Immature natural killer cell (primary cell): ENCODE measurements at regions not wholly inside any gene's neighbourhood (a gene's known extent, or its start where the extent isn't known, plus 50 kb on each side); places are given as distances from the start of the nearest gene placed in this dataset.

Source experiments
- DNase-seq, 3 donors: peaks; one replicate each; pipeline ENCODE4 v3.0.0; 2022; ENCODE audit warnings: mixed read lengths in 1 of 3
- H3K27ac Mint-ChIP-seq, 6 donors: one replicate each; pipeline ENCODE4 v1.8.0; 2020; ENCODE audit warnings: mixed read lengths in 6 of 6, mild to moderate bottlenecking in 5 of 6, inconsistent platforms in 4 of 6, moderate library complexity in 3 of 6
- H3K27me3 Mint-ChIP-seq, 3 donors: one replicate each; pipeline ENCODE4 v1.8.0; 2020 to 2021; ENCODE audit warnings: low read depth in 3 of 3, mild to moderate bottlenecking in 3 of 3, mixed read lengths in 3 of 3, moderate library complexity in 3 of 3, inconsistent platforms in 1 of 3
- H3K36me3 Mint-ChIP-seq, 3 donors: one replicate each; pipeline ENCODE4 v1.8.0; 2020; ENCODE audit warnings: mixed read lengths in 3 of 3, inconsistent platforms in 2 of 3, mild to moderate bottlenecking in 2 of 3
- H3K4me1 Mint-ChIP-seq, 2 donors: one replicate each; pipeline ENCODE4 v1.8.0; 2020; ENCODE audit warnings: inconsistent platforms in 2 of 2, mild to moderate bottlenecking in 2 of 2, mixed read lengths in 2 of 2, moderate library complexity in 1 of 2
- H3K4me3 Mint-ChIP-seq, 5 donors: one replicate each; pipeline ENCODE4 v1.8.0; 2020; ENCODE audit warnings: mild to moderate bottlenecking in 5 of 5, mixed read lengths in 5 of 5, inconsistent platforms in 3 of 5, moderate library complexity in 3 of 5
- H3K9me3 Mint-ChIP-seq, 6 donors: one replicate each; pipeline ENCODE4 v1.8.0; 2020; ENCODE audit warnings: mild to moderate bottlenecking in 6 of 6, mixed read lengths in 6 of 6, inconsistent platforms in 4 of 6, moderate library complexity in 3 of 6

GRCh38 chr22:48553694-48554308 lies 1273.9 kb downstream of the BRD1 start:
- no peak for DNase-seq
- H3K27ac Mint-ChIP-seq: no peak overlapping the region
- H3K4me3 Mint-ChIP-seq: no peak overlapping the region

GRCh38 chr22:48553119-48553518 lies 1274.6 kb downstream of the BRD1 start:
- no peak for DNase-seq
- Mint-ChIP-seq H3K9me3 (no peaks in the 10 kb centered on the region), H3K4me1 (no peaks in the 10 kb centered on the region), H3K27me3 (peaks cover 0 to 4% (median 0%) of the 10 kb centered on the region in 3 donors), H3K4me3 (no peak overlapping the region), H3K36me3 (no peaks in the 10 kb centered on the region), H3K27ac (no peak overlapping the region)

More at GRCh38 chr22:48553694-48554308, 1273.9 kb downstream of the BRD1 start:
- Mint-ChIP-seq H3K4me1 (no peaks in the 10 kb centered on the region), H3K9me3 (no peaks in the 10 kb centered on the region), H3K36me3 (no peaks in the 10 kb centered on the region), H3K27me3 (peaks cover 0 to 4% (median 0%) of the 10 kb centered on the region in 3 donors)

- Mint-ChIP-seq H3K36me3 (no peaks in the 10 kb centered on the region), H3K27ac (no peak overlapping the region), H3K4me1 (no peaks in the 10 kb centered on the region), H3K4me3 (no peak overlapping the region), H3K27me3 (no peaks in the 10 kb centered on the region), H3K9me3 (no peaks in the 10 kb centered on the region)
- DNase-seq: no peak
Measured at GRCh38 chr22:48551716-48552268, 1275.9 kb downstream of the BRD1 start.

GRCh38 chr22:48551061-48551460 lies 1276.6 kb downstream of the BRD1 start:
- H3K4me3 Mint-ChIP-seq: no peak overlapping the region
- H3K9me3 Mint-ChIP-seq: no peaks in the 10 kb centered on the region
- H3K36me3 Mint-ChIP-seq: no peaks in the 10 kb centered on the region
- no peaks in the 10 kb centered on the region for H3K27me3 Mint-ChIP-seq
- no peaks in the 10 kb centered on the region for H3K4me1 Mint-ChIP-seq
- H3K27ac Mint-ChIP-seq: no peak overlapping the region
- DNase-seq: no peak

- no peak overlapping the region for H3K4me3 Mint-ChIP-seq
- H3K4me1 Mint-ChIP-seq: no peaks in the 10 kb centered on the region
- H3K27ac Mint-ChIP-seq: no peak overlapping the region
- no peak for DNase-seq
- H3K27me3 Mint-ChIP-seq: no peaks in the 10 kb centered on the region
- no peaks in the 10 kb centered on the region for H3K9me3 Mint-ChIP-seq
- H3K36me3 Mint-ChIP-seq: no peaks in the 10 kb centered on the region
Measured at GRCh38 chr22:48548391-48548790, 1279.3 kb downstream of the BRD1 start.

GRCh38 chr22:48547971-48548370 lies 1279.7 kb downstream of the BRD1 start:
- no peak overlapping the region for H3K27ac Mint-ChIP-seq
- H3K9me3 Mint-ChIP-seq: no peaks in the 10 kb centered on the region

GRCh38 chr22:48546653-48547424 lies 1280.8 kb downstream of the BRD1 start:
- H3K9me3 Mint-ChIP-seq: no peaks in the 10 kb centered on the region
- no peak overlapping the region for H3K27ac Mint-ChIP-seq
- H3K4me1 Mint-ChIP-seq: no peaks in the 10 kb centered on the region
- no peak overlapping the region for H3K4me3 Mint-ChIP-seq
- no peak for DNase-seq
- no peaks in the 10 kb centered on the region for H3K36me3 Mint-ChIP-seq
- H3K27me3 Mint-ChIP-seq: no peaks in the 10 kb centered on the region

More at GRCh38 chr22:48547971-48548370, 1279.7 kb downstream of the BRD1 start:
- H3K4me3 Mint-ChIP-seq: no peak overlapping the region
- H3K36me3 Mint-ChIP-seq: no peaks in the 10 kb centered on the region
- no peaks in the 10 kb centered on the region for H3K4me1 Mint-ChIP-seq
- DNase-seq: no peak
- H3K27me3 Mint-ChIP-seq: no peaks in the 10 kb centered on the region

GRCh38 chr22:48545987-48546386 lies 1281.7 kb downstream of the BRD1 start:
- no peak for DNase-seq
- H3K4me3 Mint-ChIP-seq: no peak overlapping the region
- H3K27ac Mint-ChIP-seq: no peak overlapping the region
- H3K27me3 Mint-ChIP-seq: no peaks in the 10 kb centered on the region
- H3K9me3 Mint-ChIP-seq: no peaks in the 10 kb centered on the region
- H3K4me1 Mint-ChIP-seq: no peaks in the 10 kb centered on the region
- no peaks in the 10 kb centered on the region for H3K36me3 Mint-ChIP-seq

GRCh38 chr22:48541401-48542098 lies 1286.1 kb downstream of the BRD1 start:
- Mint-ChIP-seq H3K27me3 (peaks cover 0 to 2% (median 1%) of the 10 kb centered on the region in 3 donors), H3K4me3 (no peak overlapping the region), H3K27ac (no peak overlapping the region), H3K4me1 (no peaks in the 10 kb centered on the region), H3K36me3 (no peaks in the 10 kb centered on the region), H3K9me3 (no peaks in the 10 kb centered on the region)
- no peak for DNase-seq

GRCh38 chr22:48539261-48539660 lies 1288.4 kb downstream of the BRD1 start:
- H3K36me3 Mint-ChIP-seq: no peaks in the 10 kb centered on the region
- no peak overlapping the region for H3K4me3 Mint-ChIP-seq
- no peak for DNase-seq
- peaks cover 0 to 2% (median 1%) of the 10 kb centered on the region in 3 donors for H3K27me3 Mint-ChIP-seq
- H3K27ac Mint-ChIP-seq: no peak overlapping the region
- H3K4me1 Mint-ChIP-seq: no peaks in the 10 kb centered on the region
- no peaks in the 10 kb centered on the region for H3K9me3 Mint-ChIP-seq

GRCh38 chr22:48538291-48538820 lies 1289.3 kb downstream of the BRD1 start:
- H3K4me1 Mint-ChIP-seq: no peaks in the 10 kb centered on the region

GRCh38 chr22:48537343-48537680 lies 1290.4 kb downstream of the BRD1 start:
- H3K27me3 Mint-ChIP-seq: peaks cover 0 to 2% (median 1%) of the 10 kb centered on the region in 3 donors
- H3K27ac Mint-ChIP-seq: no peak overlapping the region
- DNase-seq: no peak
- H3K4me1 Mint-ChIP-seq: no peaks in the 10 kb centered on the region
- no peaks in the 10 kb centered on the region for H3K36me3 Mint-ChIP-seq
- H3K4me3 Mint-ChIP-seq: no peak overlapping the region
- H3K9me3 Mint-ChIP-seq: no peaks in the 10 kb centered on the region

More at GRCh38 chr22:48538291-48538820, 1289.3 kb downstream of the BRD1 start:
- no peaks in the 10 kb centered on the region for H3K36me3 Mint-ChIP-seq
- no peak overlapping the region for H3K4me3 Mint-ChIP-seq
- H3K27ac Mint-ChIP-seq: no peak overlapping the region
- peaks cover 0 to 2% (median 1%) of the 10 kb centered on the region in 3 donors for H3K27me3 Mint-ChIP-seq
- H3K9me3 Mint-ChIP-seq: no peaks in the 10 kb centered on the region
- DNase-seq: no peak

- H3K27ac Mint-ChIP-seq: no peak overlapping the region
- H3K4me1 Mint-ChIP-seq: no peaks in the 10 kb centered on the region
- DNase-seq: no peak
- no peak overlapping the region for H3K4me3 Mint-ChIP-seq
- H3K27me3 Mint-ChIP-seq: peaks cover 0 to 2% (median 1%) of the 10 kb centered on the region in 3 donors
- no peaks in the 10 kb centered on the region for H3K36me3 Mint-ChIP-seq
- no peaks in the 10 kb centered on the region for H3K9me3 Mint-ChIP-seq
Measured at GRCh38 chr22:48536541-48537342, 1290.9 kb downstream of the BRD1 start.
